CD4-positive, alpha-beta T cell (primary cell): ENCODE measurements at regions not wholly inside any gene's neighbourhood (a gene's known extent, or its start where the extent isn't known, plus 50 kb on each side); places are given as distances from the start of the nearest gene placed in this dataset.

ENCODE experiments used
- ATAC-seq: fragments of 200-7000 bp; cut with Tn5 transposase; one replicate; pipeline ENCODE4 v1.10.0; 2022; ENCODE audit warnings: mild to moderate bottlenecking; ENCODE audit not compliant: poor library complexity
- CTCF ChIA-PET: fragments of 350-600 bp; sonication (Branson Sonifier 250); formaldehyde crosslinking; loops from one replicate; lab custom pipeline; 2021; ENCODE audit warnings: antibody characterized with exemption, inconsistent platforms; lab: Charles Lee
- POLR2A ChIA-PET: fragments of 350-600 bp; sonication (Branson Sonifier 250); formaldehyde crosslinking; loops from one replicate; lab custom pipeline; 2021; ENCODE audit warnings: antibody characterized with exemption, inconsistent platforms; lab: Charles Lee
- DNase-seq, 14 experiments: peaks; one replicate each; pipeline ENCODE4 v3.0.0-alpha.2; 2013 to 2020; ENCODE audit warnings: mixed read lengths in 2 of 14
- H3K27ac ChIP-seq, 2 donors: one replicate each; pipeline versions ENCODE4 v1.5.1 to v1.7.0; 2013; ENCODE audit warnings: low read length in 2 of 2, low read depth in 1 of 2, mild to moderate bottlenecking in 1 of 2
- H3K27me3 ChIP-seq, 2 experiments: 1 replicate in 1 of 2; 2 replicates in 1 of 2; pipeline versions ENCODE4 v1.6.1 to v1.7.0; 2013; ENCODE audit warnings: low read length in 2 of 2, control low read depth in 1 of 2, mild to moderate bottlenecking in 1 of 2, moderate library complexity in 1 of 2; ENCODE audit not compliant: insufficient read depth in 2 of 2, control insufficient read depth in 1 of 2
- H3K36me3 ChIP-seq: one replicate; pipeline ENCODE4 v1.6.1; 2013; ENCODE audit warnings: low read length, control low read depth; ENCODE audit not compliant: insufficient read depth
- H3K4me1 ChIP-seq: one replicate; pipeline ENCODE4 v1.6.1; 2013; ENCODE audit warnings: low read length, control low read depth; ENCODE audit not compliant: insufficient read depth
- H3K4me3 ChIP-seq: one replicate; pipeline ENCODE4 v1.5.1; 2013; ENCODE audit warnings: mild to moderate bottlenecking, low read length, moderate library complexity
- H3K9me3 ChIP-seq, 2 experiments: 1 replicate in 1 of 2; 2 replicates in 1 of 2; pipeline versions ENCODE4 v1.6.1 to v1.7.0; 2013; ENCODE audit warnings: low read length in 2 of 2, mild to moderate bottlenecking in 2 of 2, control low read depth in 1 of 2, moderate library complexity in 1 of 2; ENCODE audit not compliant: control insufficient read depth in 1 of 2, insufficient read depth in 1 of 2
- H3K27ac Mint-ChIP-seq: one replicate; pipeline ENCODE4 v1.8.0; 2020; ENCODE audit warnings: mixed read lengths
- H3K27me3 Mint-ChIP-seq: one replicate; pipeline ENCODE4 v1.8.0; 2021; ENCODE audit warnings: mixed read lengths
- H3K36me3 Mint-ChIP-seq: one replicate; pipeline ENCODE4 v1.8.0; 2021; ENCODE audit warnings: low read depth, mixed read lengths
- H3K4me1 Mint-ChIP-seq: one replicate; pipeline ENCODE4 v1.8.0; 2021; ENCODE audit warnings: low read depth, mixed read lengths
- H3K4me3 Mint-ChIP-seq: one replicate; pipeline ENCODE4 v1.8.0; 2020; ENCODE audit warnings: mild to moderate bottlenecking, mixed read lengths
- H3K9me3 Mint-ChIP-seq: one replicate; pipeline ENCODE4 v1.8.0; 2020; ENCODE audit warnings: mixed read lengths
- CTCF ChIP-seq: fragments of 200-600 bp; IDR thresholded peaks from one replicate; pipeline ENCODE4 v1.8.0; 2022; ENCODE audit warnings: antibody characterized with exemption, mild to moderate bottlenecking
- intact Hi-C, 2 experiments: fragments of 100-400 bp; cut with DNase I in 1 of 2; cut with micrococcal nuclease in 1 of 2; formaldehyde crosslinking; loops; one replicate each; pipeline versions ENCODE4 v1.15.1 to v1.9.0; 2023 to 2025; cut with DNase I, micrococcal nuclease

GRCh38 chr6:147078602-147079001 is 125.6 kb upstream of the STXBP5 start:
- no peaks in the 10 kb centered on the region for H3K9me3 ChIP-seq
- intact Hi-C loops = no loop called here
- H3K9me3 Mint-ChIP-seq = no peaks in the 10 kb centered on the region
- H3K4me3 Mint-ChIP-seq = no peak overlapping the region
- H3K36me3 Mint-ChIP-seq = no peaks in the 10 kb centered on the region
- no peak overlapping the region for H3K27ac Mint-ChIP-seq
- no peaks in the 10 kb centered on the region for H3K36me3 ChIP-seq
- no peak overlapping the region for H3K27ac ChIP-seq
- ChIA-PET POLR2A (no interaction called here), CTCF (no interaction called here)
- ATAC-seq (no peak), DNase-seq (no peak)
- H3K27me3 Mint-ChIP-seq = no peaks in the 10 kb centered on the region
- no peaks in the 10 kb centered on the region for H3K4me1 ChIP-seq
- H3K27me3 ChIP-seq = no peaks in the 10 kb centered on the region
- H3K4me1 Mint-ChIP-seq = no peaks in the 10 kb centered on the region
- TF ChIP-seq CTCF = no peak
- no peak overlapping the region for H3K4me3 ChIP-seq

- Histone ChIP-seq H3K27ac (no peak overlapping the region), H3K4me1 (no peaks in the 10 kb centered on the region), H3K9me3 (no peaks in the 10 kb centered on the region), H3K4me3 (no peak overlapping the region), H3K27me3 (no peaks in the 10 kb centered on the region), H3K36me3 (no peaks in the 10 kb centered on the region)
- no peak for DNase-seq
- no peak for ATAC-seq
- H3K4me1 Mint-ChIP-seq = no peaks in the 10 kb centered on the region
- no peaks in the 10 kb centered on the region for H3K36me3 Mint-ChIP-seq
- H3K9me3 Mint-ChIP-seq = no peaks in the 10 kb centered on the region
- CTCF ChIA-PET = no interaction called here
- POLR2A ChIA-PET = no interaction called here
- intact Hi-C loops = no loop called here
- no peak overlapping the region for H3K4me3 Mint-ChIP-seq
- H3K27ac Mint-ChIP-seq = no peak overlapping the region
- no peak for TF ChIP-seq CTCF
- no peaks in the 10 kb centered on the region for H3K27me3 Mint-ChIP-seq
Observed at GRCh38 chr6:147080225-147080624, 124.0 kb upstream of the STXBP5 start.

- Histone ChIP-seq H3K4me1 (no peaks in the 10 kb centered on the region), H3K9me3 (no peaks in the 10 kb centered on the region), H3K27me3 (no peaks in the 10 kb centered on the region), H3K36me3 (no peaks in the 10 kb centered on the region), H3K4me3 (no peak overlapping the region), H3K27ac (no peak overlapping the region)
- Mint-ChIP-seq H3K9me3 (no peaks in the 10 kb centered on the region), H3K4me1 (no peaks in the 10 kb centered on the region), H3K4me3 (no peak overlapping the region), H3K27me3 (no peaks in the 10 kb centered on the region), H3K27ac (no peak overlapping the region), H3K36me3 (no peaks in the 10 kb centered on the region)
- intact Hi-C loops = no loop called here
- CTCF ChIA-PET = no interaction called here
- POLR2A ChIA-PET = interaction anchor here (0.7 kb wide), 1 partner anchor 196 kb away, joined by 3 read pairs; no protein-coding TSS in a partner anchor
- no peak for ATAC-seq
- no peak for TF ChIP-seq CTCF
- no peak for DNase-seq
Observed at GRCh38 chr6:147081076-147081609, 123.1 kb upstream of the STXBP5 start.
